ENCODE measurements at regions not wholly inside any gene's neighbourhood (a gene's known extent, or its start where the extent isn't known, plus 50 kb on each side); places are given as distances from the start of the nearest gene placed in this dataset.

- no peak for TF ChIP-seq POLR2A (IDR thresholded peaks at IDR 0.05)
- no peak for TF ChIP-seq CTCF (IDR thresholded peaks at IDR 0.05)
Measured at GRCh38 chr18:26756556-26756955, 109.0 kb downstream of the AQP4 start.

All from heart left ventricle (tissue), 13 donors.